Sigmoid colon (tissue), 4 donors: ENCODE measurements at regions not wholly inside any gene's neighbourhood (a gene's known extent, or its start where the extent isn't known, plus 50 kb on each side); places are given as distances from the start of the nearest gene placed in this dataset.

ENCODE experiments used
- POLR2A ChIP-seq, 2 donors: fragments of 450-650 bp; IDR thresholded peaks; one replicate each; pipeline ENCODE4 v1.6.1; 2016; ENCODE audit warnings: antibody characterized with exemption in 2 of 2, mild to moderate bottlenecking in 2 of 2, moderate library complexity in 2 of 2
- POLR2AphosphoS5 ChIP-seq, 4 donors: sonication (generic); formaldehyde crosslinking; IDR thresholded peaks; one replicate each; pipeline ENCODE4 v1.6.1; 2017; ENCODE audit warnings: antibody characterized with exemption in 4 of 4
- TF ChIP-seq, protein P1 (sequence below), 4 experiments: fragments of 450-650 bp in 3 of 4; fragments of 200-600 bp in 1 of 4; IDR thresholded peaks; one replicate each; pipeline ENCODE4 v1.5.1; 2016 to 2019; ENCODE audit warnings: antibody characterized with exemption in 4 of 4, mild to moderate bottlenecking in 3 of 4, moderate library complexity in 2 of 4

DNA sequence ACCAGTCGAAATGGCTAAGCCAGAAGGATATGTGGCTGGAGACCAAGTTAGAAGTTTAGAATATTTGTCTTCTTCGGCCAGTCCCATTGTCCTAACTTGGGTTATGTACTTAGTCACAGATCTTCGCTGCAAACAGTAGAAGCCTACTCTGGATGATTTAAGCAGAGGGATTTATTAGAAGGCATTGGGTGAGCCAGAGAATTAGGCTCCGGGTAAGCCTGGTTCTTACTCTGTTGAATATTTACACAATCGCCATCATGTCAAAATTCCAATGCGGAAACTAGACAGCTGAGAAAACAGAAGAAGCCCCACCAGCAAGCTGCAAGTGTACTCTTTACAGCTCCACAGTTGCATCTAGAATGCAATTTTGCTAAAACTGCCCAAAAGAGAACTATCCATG lies 276.6 kb downstream of the CMPK2 start:
- TF ChIP-seq, protein P1, sequence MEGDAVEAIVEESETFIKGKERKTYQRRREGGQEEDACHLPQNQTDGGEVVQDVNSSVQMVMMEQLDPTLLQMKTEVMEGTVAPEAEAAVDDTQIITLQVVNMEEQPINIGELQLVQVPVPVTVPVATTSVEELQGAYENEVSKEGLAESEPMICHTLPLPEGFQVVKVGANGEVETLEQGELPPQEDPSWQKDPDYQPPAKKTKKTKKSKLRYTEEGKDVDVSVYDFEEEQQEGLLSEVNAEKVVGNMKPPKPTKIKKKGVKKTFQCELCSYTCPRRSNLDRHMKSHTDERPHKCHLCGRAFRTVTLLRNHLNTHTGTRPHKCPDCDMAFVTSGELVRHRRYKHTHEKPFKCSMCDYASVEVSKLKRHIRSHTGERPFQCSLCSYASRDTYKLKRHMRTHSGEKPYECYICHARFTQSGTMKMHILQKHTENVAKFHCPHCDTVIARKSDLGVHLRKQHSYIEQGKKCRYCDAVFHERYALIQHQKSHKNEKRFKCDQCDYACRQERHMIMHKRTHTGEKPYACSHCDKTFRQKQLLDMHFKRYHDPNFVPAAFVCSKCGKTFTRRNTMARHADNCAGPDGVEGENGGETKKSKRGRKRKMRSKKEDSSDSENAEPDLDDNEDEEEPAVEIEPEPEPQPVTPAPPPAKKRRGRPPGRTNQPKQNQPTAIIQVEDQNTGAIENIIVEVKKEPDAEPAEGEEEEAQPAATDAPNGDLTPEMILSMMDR (IDR thresholded peaks at IDR 0.05): no peak
- TF ChIP-seq POLR2AphosphoS5 (IDR thresholded peaks at IDR 0.05) (no peak), POLR2A (IDR thresholded peaks at IDR 0.05) (no peak)
